GM18508 (cell line): ENCODE measurements at regions not wholly inside any gene's neighbourhood (a gene's known extent, or its start where the extent isn't known, plus 50 kb on each side); places are given as distances from the start of the nearest gene placed in this dataset.

Experiments used
- ATAC-seq: cut with Tn5 transposase; IDR thresholded peaks from one replicate; pipeline ENCODE4 v1.9.1; 2021; ENCODE audit warnings: moderate number of reproducible peaks; ENCODE audit not compliant: insufficient read depth, unreplicated experiment

GRCh38 chr22:22344430-22344829 lies 99.8 kb downstream of the VPREB1 start:
- ATAC-seq = no peak

DNA sequence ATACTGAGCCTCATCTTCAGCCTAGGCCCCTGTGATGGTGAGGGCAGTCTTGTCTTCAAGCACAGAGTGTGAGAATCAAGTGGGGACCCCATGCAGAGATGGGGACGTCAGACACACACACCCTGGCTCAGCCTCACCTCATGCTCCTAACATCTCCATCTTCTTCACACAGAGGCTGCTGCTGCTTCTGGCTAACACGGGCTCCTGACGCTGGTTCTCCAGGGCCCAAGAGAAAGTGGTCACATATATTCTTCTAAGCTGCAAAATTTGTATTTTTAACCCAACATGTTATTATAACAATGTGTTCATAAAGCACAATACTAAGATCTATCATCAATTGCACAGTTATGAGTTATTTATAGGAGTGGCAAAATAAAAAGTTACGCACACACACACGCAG lies 101.2 kb downstream of the VPREB1 start:
- ATAC-seq = no peak

DNA sequence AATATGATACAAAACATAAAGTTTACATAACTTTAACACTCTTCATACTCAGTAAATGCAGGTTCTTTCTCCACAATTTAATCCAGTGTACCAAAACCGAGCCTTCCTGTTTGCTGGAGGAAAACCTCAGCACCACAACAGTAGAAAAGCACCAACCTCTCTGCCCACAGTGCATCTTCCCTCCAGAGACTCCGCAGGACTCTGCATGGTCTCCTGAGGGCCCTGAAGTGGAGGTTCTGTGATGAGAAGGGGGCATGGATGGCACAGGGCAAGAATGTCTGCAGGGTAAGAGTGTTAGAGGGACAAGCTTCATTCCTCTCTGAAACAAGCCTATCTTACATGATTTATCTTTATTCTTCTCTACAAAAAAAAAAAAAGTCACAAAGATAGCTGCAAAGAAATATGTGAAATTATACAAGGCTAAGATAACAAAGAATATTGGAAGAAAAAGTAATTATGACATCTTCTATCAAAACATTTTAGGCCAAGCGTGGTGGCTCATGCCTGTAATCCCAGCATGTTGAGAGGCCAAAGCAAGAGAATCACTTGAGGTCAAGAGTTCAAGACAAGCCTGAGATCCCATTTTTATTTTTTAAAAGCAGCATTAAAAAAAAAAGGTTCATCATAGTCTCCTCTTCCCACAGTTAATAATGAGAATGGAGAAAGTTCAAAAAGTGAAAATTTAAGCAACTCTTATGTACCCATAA lies 102.0 kb downstream of the VPREB1 start:
- no peak for ATAC-seq

- ATAC-seq = no peak
Measured at GRCh38 chr22:22348127-22348814, 103.7 kb downstream of the VPREB1 start.

- no peak for ATAC-seq
Measured at GRCh38 chr22:22348815-22349454, 104.3 kb downstream of the VPREB1 start.

GRCh38 chr22:22349455-22349836 lies 104.9 kb downstream of the VPREB1 start:
- ATAC-seq = no peak

GRCh38 chr22:22351366-22351765 lies 106.8 kb downstream of the VPREB1 start:
- ATAC-seq = no peak

DNA sequence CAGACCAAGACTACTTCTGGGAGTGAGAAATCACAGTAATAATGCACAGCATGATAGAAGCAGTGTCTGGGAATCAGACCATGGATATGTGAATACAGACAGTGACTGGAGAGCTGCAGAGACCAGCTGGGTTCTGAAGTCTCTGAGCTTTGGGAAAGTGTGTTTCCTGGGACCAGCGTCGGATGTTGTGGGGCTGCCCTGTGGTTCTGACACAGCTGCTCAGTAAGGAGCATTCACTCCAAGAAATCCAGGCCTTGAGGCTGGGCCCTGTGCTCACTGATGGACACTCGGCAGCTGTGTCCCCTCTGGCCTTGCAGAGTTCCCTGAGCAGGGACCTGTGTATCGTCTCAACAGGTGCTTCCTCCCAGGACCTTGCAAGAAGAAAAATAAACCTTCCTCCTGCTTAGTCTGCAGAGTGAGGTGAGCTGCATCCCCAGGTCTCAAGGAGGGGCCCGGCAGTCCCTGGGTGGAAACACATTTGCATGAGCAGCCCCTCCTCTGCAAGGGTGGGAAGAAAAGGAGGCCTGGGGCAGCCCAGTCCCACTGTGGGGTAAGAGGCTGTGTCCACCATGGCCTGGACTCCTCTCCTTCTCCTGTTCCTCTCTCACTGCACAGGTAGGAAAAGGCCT lies 107.9 kb downstream of the VPREB1 start:
- ATAC-seq = no peak

DNA sequence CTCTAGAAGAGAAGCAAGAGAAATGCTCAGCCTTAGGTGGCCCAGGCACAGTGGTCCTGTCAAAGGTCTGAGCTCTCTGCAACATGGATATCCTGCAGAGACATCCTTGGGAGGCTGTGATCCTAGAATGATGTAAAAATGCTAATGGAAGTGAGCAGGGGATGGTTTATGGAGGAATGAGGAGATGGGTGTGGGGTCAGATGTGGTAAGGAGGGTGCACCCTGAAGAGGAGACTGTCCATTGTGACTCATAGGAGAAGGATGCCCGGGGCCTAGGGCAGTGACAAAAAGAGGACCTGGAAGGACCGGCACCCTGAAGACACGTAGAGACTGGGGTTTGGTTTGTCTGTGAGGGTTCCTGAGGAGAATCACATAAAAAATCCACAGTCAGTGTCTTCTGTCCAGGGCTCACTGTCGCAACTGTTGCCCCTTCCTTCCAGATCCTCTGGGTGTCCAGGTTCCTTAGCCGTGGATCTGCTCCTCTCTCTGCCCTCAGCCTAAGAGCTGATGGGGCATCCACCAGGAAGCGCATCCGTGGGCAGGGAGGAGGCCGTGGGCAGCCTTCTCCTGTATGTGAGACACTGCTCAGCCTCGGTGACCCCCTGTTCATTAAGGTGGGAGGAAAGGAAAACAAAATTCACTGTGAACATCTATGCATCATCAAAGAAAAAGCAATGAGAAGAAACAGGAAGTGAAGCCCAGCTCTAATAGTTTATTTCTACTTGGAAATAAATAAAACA lies 110.7 kb downstream of the VPREB1 start:
- ATAC-seq = no peak

DNA sequence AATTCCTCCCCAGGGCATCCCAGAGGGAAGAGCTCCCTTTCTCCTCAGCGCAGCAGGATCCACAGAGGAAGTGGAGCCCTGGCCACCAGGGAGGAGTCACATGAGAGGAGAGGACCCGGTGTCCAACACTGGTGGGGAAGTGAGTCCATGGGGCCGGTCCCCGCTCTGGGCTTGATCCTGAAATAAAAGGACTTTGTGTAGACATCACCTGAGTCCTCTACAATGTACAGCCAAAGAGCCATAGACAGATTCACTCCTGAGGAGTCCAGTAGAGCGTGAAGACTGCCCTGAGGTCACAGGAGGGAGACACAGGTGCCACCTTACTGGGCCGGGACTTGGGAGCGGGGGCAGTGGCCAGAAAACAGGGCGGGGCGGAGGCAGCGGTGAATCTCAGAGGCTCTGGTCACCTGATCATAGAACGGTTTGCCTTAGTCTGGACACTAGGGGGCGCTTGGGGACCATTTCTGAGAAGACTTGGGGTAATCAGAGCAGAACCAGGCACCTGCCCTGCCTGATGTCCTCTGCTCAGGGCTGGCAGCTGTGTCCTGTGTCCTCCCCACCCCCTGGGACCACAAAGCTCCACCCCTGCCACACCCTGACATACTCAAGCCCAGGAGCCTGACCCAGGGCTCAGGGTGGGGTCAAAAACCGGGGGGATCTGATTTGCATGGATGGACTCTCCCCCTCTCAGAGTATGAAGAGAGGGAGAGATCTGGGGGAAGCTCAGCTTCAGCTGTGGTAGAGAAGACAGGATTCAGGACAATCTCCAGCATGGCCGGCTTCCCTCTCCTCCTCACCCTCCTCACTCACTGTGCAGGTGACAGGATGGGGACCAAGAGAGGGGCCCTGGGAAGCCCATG lies 112.7 kb downstream of the VPREB1 start:
- ATAC-seq = peak; percentile 55

DNA sequence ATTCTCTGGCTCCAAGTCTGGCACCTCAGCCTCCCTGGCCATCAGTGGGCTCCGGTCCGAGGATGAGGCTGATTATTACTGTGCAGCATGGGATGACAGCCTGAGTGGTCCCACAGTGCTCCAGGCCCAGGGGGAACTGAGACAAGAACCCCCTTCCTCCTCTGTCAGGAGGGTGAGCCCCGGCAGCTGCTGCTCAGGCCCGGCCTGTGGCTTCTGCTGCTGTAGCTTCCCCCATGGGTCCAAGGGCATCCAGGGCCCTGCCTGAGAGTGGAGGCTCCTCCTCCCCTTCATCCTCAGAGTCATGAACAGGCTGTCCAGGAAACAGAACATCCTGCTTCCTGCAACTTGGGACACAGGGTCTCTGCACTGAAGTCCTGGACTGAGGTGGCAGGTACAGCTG lies 113.6 kb downstream of the VPREB1 start:
- ATAC-seq = no peak

DNA sequence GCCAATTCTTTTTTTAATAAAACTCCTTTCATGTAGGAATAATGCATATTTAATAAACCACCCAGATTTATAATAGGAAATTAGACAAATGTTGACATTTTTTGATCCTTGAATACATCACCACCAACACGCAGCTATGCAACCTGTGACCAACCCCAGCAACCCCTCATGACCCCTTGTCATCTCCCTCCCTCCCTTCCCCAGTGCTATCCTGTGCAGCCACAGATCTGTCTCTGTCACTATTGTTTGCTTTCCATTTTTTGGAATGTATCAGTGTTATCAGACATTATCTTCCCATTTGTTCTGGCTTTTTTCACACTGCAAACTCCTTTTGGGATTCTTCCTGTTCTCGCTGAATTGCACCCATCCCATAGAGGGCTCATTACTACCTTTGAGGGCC lies 114.1 kb downstream of the VPREB1 start:
- no peak for ATAC-seq

- ATAC-seq = no peak
Measured at GRCh38 chr22:22359465-22359864, 114.9 kb downstream of the VPREB1 start.

GRCh38 chr22:22360014-22360413 lies 115.4 kb downstream of the VPREB1 start:
- no peak for ATAC-seq

GRCh38 chr22:22362311-22362710 lies 117.7 kb downstream of the VPREB1 start:
- no peak for ATAC-seq

DNA sequence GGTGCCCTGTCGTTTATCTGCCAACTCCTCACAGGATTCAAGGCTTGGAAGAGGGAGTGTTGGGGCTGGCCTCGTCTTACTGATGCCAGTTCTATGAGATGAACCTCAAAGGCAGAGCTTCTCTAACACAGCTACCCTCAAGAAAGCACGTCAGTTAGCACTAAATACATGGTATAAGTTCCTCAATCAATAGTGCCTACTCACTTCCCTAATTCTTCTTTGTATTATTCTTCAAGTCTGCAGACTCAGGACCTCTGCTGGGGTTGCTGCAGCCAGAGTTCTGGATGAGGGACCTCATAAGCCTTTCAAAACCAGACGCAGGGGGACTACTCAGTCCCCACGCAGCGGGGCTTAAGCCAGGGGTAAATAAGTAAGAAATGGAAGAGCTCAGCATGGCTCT lies 118.3 kb downstream of the VPREB1 start:
- no peak for ATAC-seq

- ATAC-seq = no peak
Measured at GRCh38 chr22:22364207-22364606, 119.6 kb downstream of the VPREB1 start.

GRCh38 chr22:22366537-22366936 lies 122.0 kb downstream of the VPREB1 start:
- ATAC-seq = no peak

DNA sequence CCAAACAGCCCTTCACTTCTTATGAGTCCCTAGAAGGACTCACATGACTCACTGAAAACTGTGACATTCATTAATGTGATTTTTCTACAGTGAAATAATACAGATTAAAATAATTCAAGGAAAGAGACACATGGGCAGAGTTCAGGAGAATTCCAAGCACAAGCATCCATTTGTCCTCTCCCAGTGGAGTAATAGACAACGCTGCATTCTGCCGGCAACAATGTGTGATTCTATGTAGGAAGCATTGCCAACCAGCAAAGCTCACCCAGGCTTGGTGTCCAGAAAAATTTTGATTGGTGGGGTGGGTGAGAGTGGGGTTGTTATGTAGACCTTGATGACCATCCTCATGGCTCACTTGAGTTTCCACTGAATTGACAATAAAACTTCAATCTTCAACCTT lies 123.9 kb downstream of the VPREB1 start:
- no peak for ATAC-seq
